ENCODE measurements at regions not wholly inside any gene's neighbourhood (a gene's known extent, or its start where the extent isn't known, plus 50 kb on each side); places are given as distances from the start of the nearest gene placed in this dataset.
"Not testable (repeated sequence)": the region's sequence is repeated elsewhere in the genome, so short reads cannot be mapped to it uniquely, and the experiment has no call there.

- Histone ChIP-seq H3K36me3 (peaks cover 0 to 19% (median 0%) of the 10 kb centered on the region in 3 donors), H3K27me3 (no peaks in the 10 kb centered on the region), H3K9me3 (no peaks in the 10 kb centered on the region), H3K27ac (no peak overlapping the region), H3K4me3 (no peak overlapping the region), H3K4me1 (no peaks in the 10 kb centered on the region)
- intact Hi-C loops (cut with DNase I), result no loop called here
- TF ChIP-seq POLR2A (IDR thresholded peaks at IDR 0.05) (no peak), CTCF (IDR thresholded peaks at IDR 0.05) (no peak)
- DNase-seq, result no peak
Measured at GRCh38 chr16:21339941-21340340, 61.9 kb upstream of the CRYM start.

GRCh38 chr16:21339269-21339641 lies 61.2 kb upstream of the CRYM start:
- TF ChIP-seq CTCF (IDR thresholded peaks at IDR 0.05) (no peak), POLR2A (IDR thresholded peaks at IDR 0.05) (no peak)
- H3K4me3 ChIP-seq, result no peak overlapping the region
- intact Hi-C loops (cut with DNase I), result no loop called here
- H3K4me1 ChIP-seq, result no peaks in the 10 kb centered on the region
- no peaks in the 10 kb centered on the region for H3K9me3 ChIP-seq
- H3K27ac ChIP-seq, result no peak overlapping the region
- no peak for DNase-seq
- WGBS, 2 donors, result 88 to 100% methylated on average over 1 to 4 of the region's 4 CpGs
- peaks cover 0 to 26% (median 0%) of the 10 kb centered on the region in 3 donors for H3K36me3 ChIP-seq
- no peaks in the 10 kb centered on the region for H3K27me3 ChIP-seq

GRCh38 chr16:21338537-21339268 lies 60.6 kb upstream of the CRYM start:
- H3K27me3 ChIP-seq, result no peaks in the 10 kb centered on the region
- intact Hi-C loops (cut with DNase I), result no loop called here
- H3K27ac ChIP-seq, result no peak overlapping the region
- 86 to 93% methylated on average over 6 of the region's 6 CpGs for WGBS, 2 donors
- H3K4me1 ChIP-seq, result no peaks in the 10 kb centered on the region
- DNase-seq, result no peak
- H3K36me3 ChIP-seq, result peaks cover 0 to 27% (median 0%) of the 10 kb centered on the region in 3 donors
- H3K4me3 ChIP-seq, result no peak overlapping the region
- TF ChIP-seq POLR2A (IDR thresholded peaks at IDR 0.05) (no peak), CTCF (IDR thresholded peaks at IDR 0.05) (no peak)
- H3K9me3 ChIP-seq, result no peaks in the 10 kb centered on the region

- intact Hi-C loops (cut with DNase I), result no loop called here
- no peaks in the 10 kb centered on the region for H3K9me3 ChIP-seq
- no peak overlapping the region for H3K4me3 ChIP-seq
- no peak overlapping the region for H3K27ac ChIP-seq
- H3K27me3 ChIP-seq, result no peaks in the 10 kb centered on the region
- no peak for DNase-seq
- TF ChIP-seq POLR2A (IDR thresholded peaks at IDR 0.05) (no peak), CTCF (IDR thresholded peaks at IDR 0.05) (no peak)
- H3K36me3 ChIP-seq, result peaks cover 0 to 33% (median 0%) of the 10 kb centered on the region in 3 donors
- no peaks in the 10 kb centered on the region for H3K4me1 ChIP-seq
- WGBS, 2 donors, result 65 to 71% methylated on average over 2 of the region's 2 CpGs
Measured at GRCh38 chr16:21336231-21336630, 58.1 kb upstream of the CRYM start.

- H3K4me1 ChIP-seq; DNase-seq; H3K27me3 ChIP-seq; H3K4me3 ChIP-seq; intact Hi-C loops (cut with DNase I); H3K9me3 ChIP-seq; H3K27ac ChIP-seq: not testable (repeated sequence)
- WGBS, 2 donors, result 88 to 96% methylated on average over 7 to 15 of the region's 17 CpGs
- H3K36me3 ChIP-seq, result peaks cover 0 to 18% (median 0%) of the 10 kb centered on the region in 3 donors
Measured at GRCh38 chr16:21334188-21335146, 56.4 kb upstream of the CRYM start.

GRCh38 chr16:21333683-21334082 lies 55.6 kb upstream of the CRYM start:
- DNase-seq; H3K9me3 ChIP-seq; H3K4me1 ChIP-seq; H3K4me3 ChIP-seq; H3K27me3 ChIP-seq; H3K27ac ChIP-seq; intact Hi-C loops (cut with DNase I): not testable (repeated sequence)
- peaks cover 0 to 14% (median 0%) of the 10 kb centered on the region in 3 donors for H3K36me3 ChIP-seq
- WGBS, 2 donors, result 92 to 93% methylated on average over 11 of the region's 11 CpGs

All from esophagus squamous epithelium (tissue), 5 donors.